Gastrocnemius medialis (tissue), 4 donors: ENCODE measurements at regions not wholly inside any gene's neighbourhood (a gene's known extent, or its start where the extent isn't known, plus 50 kb on each side); places are given as distances from the start of the nearest gene placed in this dataset.

Experiments used
- ATAC-seq, 2 donors: fragments of 150-250 bp; one replicate each; pipeline ENCODE4 v1.9.1; 2016
- DNase-seq, 2 donors: peaks; one replicate each; pipeline ENCODE4 v3.0.0-alpha.2; 2019
- H3K27ac ChIP-seq, 4 donors: fragments of 200-600 bp; sonication (generic); 1 replicate in 1 of 4; 2 replicates in 3 of 4; pipeline ENCODE4 v1.5.1; 2016 to 2018; ENCODE audit warnings: mild to moderate bottlenecking in 2 of 4, moderate library complexity in 1 of 4
- H3K27me3 ChIP-seq, 3 donors: fragments of 200-600 bp; sonication (generic) in 2 of 3; 1 replicate in 1 of 3; 2 replicates in 2 of 3; pipeline versions ENCODE4 v1.5.1 to v1.6.0; 2016 to 2019; ENCODE audit warnings: mild to moderate bottlenecking in 1 of 3, moderate library complexity in 1 of 3
- H3K36me3 ChIP-seq, 2 donors: fragments of 200-600 bp; sonication (generic) in 1 of 2; one replicate each; pipeline ENCODE4 v1.5.1; 2017 to 2018
- H3K4me1 ChIP-seq, 2 donors: fragments of 200-600 bp; sonication (generic) in 1 of 2; one replicate each; pipeline ENCODE4 v1.5.1; 2016 to 2017; ENCODE audit warnings: mild to moderate bottlenecking in 2 of 2
- H3K4me3 ChIP-seq, 4 donors: fragments of 200-600 bp; sonication (generic) in 3 of 4; 1 replicate in 1 of 4; 2 replicates in 3 of 4; pipeline ENCODE4 v1.5.1; 2016 to 2019; ENCODE audit warnings: mild to moderate bottlenecking in 2 of 4
- H3K9me3 ChIP-seq, 3 donors: fragments of 200-600 bp; sonication (generic) in 2 of 3; 1 replicate in 1 of 3; 2 replicates in 2 of 3; pipeline ENCODE4 v1.5.1; 2016 to 2019
- CTCF ChIP-seq, 5 experiments: fragments of 450-650 bp in 3 of 5; fragments of 200-600 bp in 2 of 5; sonication (generic) in 2 of 5; IDR thresholded peaks in 4 of 5; conservative IDR thresholded peaks in 1 of 5; 1 replicate in 4 of 5; 2 replicates in 1 of 5; pipeline ENCODE4 v1.5.1; 2016 to 2019; ENCODE audit warnings: antibody characterized with exemption in 5 of 5, mild to moderate bottlenecking in 3 of 5, moderate library complexity in 3 of 5
- POLR2A ChIP-seq, 2 donors: fragments of 450-650 bp; IDR thresholded peaks; one replicate each; pipeline ENCODE4 v1.6.1; 2017; ENCODE audit warnings: antibody characterized with exemption in 2 of 2, mild to moderate bottlenecking in 2 of 2, moderate library complexity in 2 of 2
- in situ Hi-C, 4 donors: fragments of 200-750 bp; cut with MboI; loops; one replicate each; pipeline versions ENCODE4 v1.15.0 to v1.8.0; 2017; ENCODE audit warnings: low sequenced_read_pairs in 4 of 4
- intact Hi-C: fragments of 100-400 bp; cut with DNase I; formaldehyde crosslinking; loops from one replicate; pipeline ENCODE4 v1.15.1; 2023; ENCODE audit warnings: low total_unique reads

GRCh38 chr18:42281851-42282250, 326.8 kb downstream of the PIK3C3 start:
- DNase-seq (no peak), ATAC-seq (no peak)
- in situ Hi-C loops, result loop anchor here in 1 of 4 donors (25.0 kb wide), 2 partner anchors 980 to 1280 kb away; no protein-coding TSS in a partner anchor
- Histone ChIP-seq H3K9me3 (no peaks in the 10 kb centered on the region), H3K27ac (no peak overlapping the region), H3K4me1 (no peaks in the 10 kb centered on the region), H3K4me3 (no peak overlapping the region), H3K27me3 (no peaks in the 10 kb centered on the region), H3K36me3 (no peaks in the 10 kb centered on the region)
- TF ChIP-seq POLR2A (IDR thresholded peaks at IDR 0.05) (no peak), CTCF (IDR thresholded peaks at IDR 0.05 in 4 of 5, conservative IDR thresholded peaks at IDR 0.05 in 1 of 5) (no peak)
- intact Hi-C loops, result no loop called here

- TF ChIP-seq CTCF (IDR thresholded peaks at IDR 0.05 in 4 of 5, conservative IDR thresholded peaks at IDR 0.05 in 1 of 5) (no peak), POLR2A (IDR thresholded peaks at IDR 0.05) (no peak)
- H3K9me3 ChIP-seq, result no peaks in the 10 kb centered on the region
- H3K4me1 ChIP-seq, result no peaks in the 10 kb centered on the region
- ATAC-seq (no peak), DNase-seq (no peak)
- H3K27me3 ChIP-seq, result no peaks in the 10 kb centered on the region
- no peak overlapping the region for H3K4me3 ChIP-seq
- no peaks in the 10 kb centered on the region for H3K36me3 ChIP-seq
- intact Hi-C loops (no loop called here), in situ Hi-C loops (loop anchor here in 1 of 4 donors (25.0 kb wide), 2 partner anchors 975 to 1275 kb away; no protein-coding TSS in a partner anchor)
- no peak overlapping the region for H3K27ac ChIP-seq
Measured at GRCh38 chr18:42287047-42287446, 332.0 kb downstream of the PIK3C3 start.

DNA sequence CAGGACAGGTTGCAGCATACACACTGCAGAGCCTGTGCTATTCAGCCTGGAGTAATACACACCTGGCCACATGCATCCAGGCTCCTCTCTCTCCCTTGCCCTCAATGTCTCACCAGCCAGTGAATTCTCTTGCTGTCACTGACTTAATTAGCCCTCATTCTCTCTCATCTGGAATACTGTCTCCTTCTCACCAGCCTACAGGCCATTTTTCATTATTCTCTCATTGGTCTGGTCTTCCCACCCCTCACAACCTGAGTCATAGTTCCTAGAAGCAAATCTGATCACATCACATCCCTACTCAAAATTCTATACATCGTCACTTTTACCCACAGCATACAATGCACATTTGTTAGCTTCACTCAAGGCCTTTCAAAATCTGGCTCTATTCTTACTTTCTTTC, 333.1 kb downstream of the PIK3C3 start:
- no peak for ATAC-seq
- no peaks in the 10 kb centered on the region for H3K27me3 ChIP-seq
- H3K27ac ChIP-seq, result no peak overlapping the region
- TF ChIP-seq POLR2A (IDR thresholded peaks at IDR 0.05) (no peak), CTCF (IDR thresholded peaks at IDR 0.05 in 4 of 5, conservative IDR thresholded peaks at IDR 0.05 in 1 of 5) (no peak)
- no peak overlapping the region for H3K4me3 ChIP-seq
- in situ Hi-C loops, result loop anchor here in 1 of 4 donors (25.0 kb wide), 2 partner anchors 974 to 1274 kb away; no protein-coding TSS in a partner anchor
- intact Hi-C loops, result no loop called here
- no peaks in the 10 kb centered on the region for H3K9me3 ChIP-seq
- H3K4me1 ChIP-seq, result no peaks in the 10 kb centered on the region
- no peaks in the 10 kb centered on the region for H3K36me3 ChIP-seq
- DNase-seq, result no peak

GRCh38 chr18:42289526-42289925, 334.5 kb downstream of the PIK3C3 start:
- no peak for DNase-seq
- H3K27ac ChIP-seq, result no peak overlapping the region
- H3K36me3 ChIP-seq, result no peaks in the 10 kb centered on the region
- no peaks in the 10 kb centered on the region for H3K9me3 ChIP-seq
- no peak overlapping the region for H3K4me3 ChIP-seq
- ATAC-seq, result no peak
- H3K4me1 ChIP-seq, result no peaks in the 10 kb centered on the region
- H3K27me3 ChIP-seq, result no peaks in the 10 kb centered on the region
- intact Hi-C loops, result no loop called here
- TF ChIP-seq POLR2A (IDR thresholded peaks at IDR 0.05) (no peak), CTCF (IDR thresholded peaks at IDR 0.05 in 4 of 5, conservative IDR thresholded peaks at IDR 0.05 in 1 of 5) (no peak)
- in situ Hi-C loops, result loop anchor here in 1 of 4 donors (25.0 kb wide), 2 partner anchors 973 to 1273 kb away; no protein-coding TSS in a partner anchor
